Nephron (organoid): ENCODE measurements at regions not wholly inside any gene's neighbourhood (a gene's known extent, or its start where the extent isn't known, plus 50 kb on each side); places are given as distances from the start of the nearest gene placed in this dataset.

Source experiments
- H3K27ac Mint-ChIP-seq, 3 experiments: 2 replicates each; pipeline ENCODE4 v1.8.0; 2020; ENCODE audit warnings: mixed read lengths in 3 of 3, mild to moderate bottlenecking in 2 of 3, moderate library complexity in 1 of 3
- H3K27me3 Mint-ChIP-seq: 2 replicates; pipeline ENCODE4 v1.8.0; 2021; ENCODE audit warnings: low read depth, mild to moderate bottlenecking, moderate library complexity, mixed read lengths
- H3K36me3 Mint-ChIP-seq: 2 replicates; pipeline ENCODE4 v1.8.0; 2020; ENCODE audit warnings: low read depth, mixed read lengths
- H3K4me1 Mint-ChIP-seq: 2 replicates; pipeline ENCODE4 v1.8.0; 2020; ENCODE audit warnings: mixed read lengths
- H3K4me3 Mint-ChIP-seq, 3 experiments: 2 replicates each; pipeline ENCODE4 v1.8.0; 2020; ENCODE audit warnings: mild to moderate bottlenecking in 3 of 3, mixed read lengths in 3 of 3, moderate library complexity in 2 of 3
- H3K9me3 Mint-ChIP-seq: 2 replicates; pipeline ENCODE4 v1.8.0; 2020; ENCODE audit warnings: mixed read lengths
- CTCF ChIP-seq, 3 experiments: fragments of 200-600 bp; sonication (generic); IDR thresholded peaks; one replicate each; pipeline ENCODE4 v1.5.0; 2021; ENCODE audit warnings: antibody characterized with exemption in 3 of 3; ENCODE audit not compliant: unreplicated experiment in 3 of 3

GRCh38 chr11:50164050-50164449, 131.4 kb downstream of the OR4C45 start:
- Mint-ChIP-seq H3K4me1 (no peaks in the 10 kb centered on the region), H3K4me3 (no peak overlapping the region), H3K36me3 (no peaks in the 10 kb centered on the region), H3K27me3 (no peaks in the 10 kb centered on the region), H3K27ac (no peak overlapping the region), H3K9me3 (peaks cover 43% of the 10 kb centered on the region)
- no peak for TF ChIP-seq CTCF (IDR thresholded peaks at IDR 0.05; ENCODE audit: unreplicated experiment in 3 of 3)

GRCh38 chr11:50169634-50170033, 137.0 kb downstream of the OR4C45 start:
- H3K4me1 Mint-ChIP-seq: no peaks in the 10 kb centered on the region
- no peaks in the 10 kb centered on the region for H3K36me3 Mint-ChIP-seq
- H3K27ac Mint-ChIP-seq: no peak overlapping the region

GRCh38 chr11:50170115-50170514, 137.4 kb downstream of the OR4C45 start:
- Mint-ChIP-seq H3K27me3 (no peaks in the 10 kb centered on the region), H3K9me3 (peaks cover 47% of the 10 kb centered on the region), H3K4me3 (no peak overlapping the region), H3K27ac (no peak overlapping the region), H3K36me3 (no peaks in the 10 kb centered on the region), H3K4me1 (no peaks in the 10 kb centered on the region)
- TF ChIP-seq CTCF (IDR thresholded peaks at IDR 0.05; ENCODE audit: unreplicated experiment in 3 of 3): no peak

More at GRCh38 chr11:50169634-50170033, 137.0 kb downstream of the OR4C45 start:
- TF ChIP-seq CTCF (IDR thresholded peaks at IDR 0.05; ENCODE audit: unreplicated experiment in 3 of 3): no peak
- Mint-ChIP-seq H3K27me3 (no peaks in the 10 kb centered on the region), H3K9me3 (peaks cover 47% of the 10 kb centered on the region), H3K4me3 (no peak overlapping the region)

- Mint-ChIP-seq H3K27ac (no peak overlapping the region), H3K4me1 (no peaks in the 10 kb centered on the region), H3K4me3 (no peak overlapping the region), H3K9me3 (peaks cover 37% of the 10 kb centered on the region), H3K27me3 (no peaks in the 10 kb centered on the region), H3K36me3 (no peaks in the 10 kb centered on the region)
- TF ChIP-seq CTCF (IDR thresholded peaks at IDR 0.05; ENCODE audit: unreplicated experiment in 3 of 3): no peak
These were observed 141.5 kb downstream of the OR4C45 start for GRCh38 chr11:50174189-50174588.

GRCh38 chr11:50174975-50175374, 142.3 kb downstream of the OR4C45 start:
- Mint-ChIP-seq H3K27me3 (no peaks in the 10 kb centered on the region), H3K9me3 (peaks cover 30% of the 10 kb centered on the region), H3K27ac (no peak overlapping the region), H3K4me1 (no peaks in the 10 kb centered on the region), H3K36me3 (no peaks in the 10 kb centered on the region), H3K4me3 (no peak overlapping the region)
- TF ChIP-seq CTCF (IDR thresholded peaks at IDR 0.05; ENCODE audit: unreplicated experiment in 3 of 3): no peak

- TF ChIP-seq CTCF (IDR thresholded peaks at IDR 0.05; ENCODE audit: unreplicated experiment in 3 of 3): no peak
- Mint-ChIP-seq H3K4me3 (no peak overlapping the region), H3K9me3 (peaks cover 23% of the 10 kb centered on the region), H3K36me3 (no peaks in the 10 kb centered on the region), H3K27ac (no peak overlapping the region), H3K4me1 (no peaks in the 10 kb centered on the region), H3K27me3 (no peaks in the 10 kb centered on the region)
These were observed 146.1 kb downstream of the OR4C45 start for GRCh38 chr11:50178737-50179136.
